Right lobe of liver (tissue), 6 donors: ENCODE measurements at regions not wholly inside any gene's neighbourhood (a gene's known extent, or its start where the extent isn't known, plus 50 kb on each side); places are given as distances from the start of the nearest gene placed in this dataset.

Experiments
- ATAC-seq, 4 donors: fragments of 200-7000 bp; cut with Tn5 transposase; one replicate each; pipeline ENCODE4 v1.9.1; 2020; ENCODE audit warnings: mild to moderate bottlenecking in 4 of 4, moderate library complexity in 4 of 4
- DNase-seq, 3 donors: peaks; one replicate each; pipeline ENCODE4 v3.0.0-alpha.2; 2020
- H3K27ac ChIP-seq, 3 donors: fragments of 200-600 bp; one replicate each; pipeline ENCODE4 v1.8.0; 2022
- H3K27me3 ChIP-seq, 2 donors: fragments of 200-600 bp; one replicate each; pipeline ENCODE4 v1.8.0; 2022
- H3K36me3 ChIP-seq, 4 donors: fragments of 200-600 bp; sonication (generic) in 1 of 4; one replicate each; pipeline versions ENCODE4 v1.5.1 to v1.8.0; 2017 to 2022; ENCODE audit warnings: control low read depth in 1 of 4
- H3K4me1 ChIP-seq, 4 donors: fragments of 200-600 bp; sonication (generic) in 1 of 4; one replicate each; pipeline versions ENCODE4 v1.5.1 to v1.8.0; 2017 to 2022; ENCODE audit warnings: control low read depth in 1 of 4
- H3K4me3 ChIP-seq, 3 donors: fragments of 200-600 bp; one replicate each; pipeline ENCODE4 v1.8.0; 2022
- H3K9me3 ChIP-seq, 4 donors: fragments of 200-600 bp; sonication (generic) in 1 of 4; one replicate each; pipeline versions ENCODE4 v1.5.1 to v1.8.0; 2017 to 2022; ENCODE audit warnings: control low read depth in 1 of 4
- CTCF ChIP-seq, 4 donors: fragments of 200-600 bp in 3 of 4; fragments of 450-650 bp in 1 of 4; IDR thresholded peaks; one replicate each; pipeline versions ENCODE4 v1.5.1 to v1.8.0; 2016 to 2022; ENCODE audit warnings: antibody characterized with exemption in 4 of 4, mild to moderate bottlenecking in 2 of 4
- POLR2A ChIP-seq: fragments of 450-650 bp; IDR thresholded peaks from one replicate; pipeline ENCODE4 v1.6.1; 2017; ENCODE audit warnings: antibody characterized with exemption, mild to moderate bottlenecking
- WGBS: methylation state at CpG from one replicate; pipeline ENCODE4 v1.1.6; 2018; ENCODE audit warnings: low coverage, low lambda C conversion rate; ENCODE audit not compliant: insufficient coverage; ENCODE audit errors: missing lambda C conversion rate; 5-methylcytosine and 5-hydroxymethylcytosine counted together
- intact Hi-C, 2 donors: fragments of 100-400 bp; cut with DNase I; formaldehyde crosslinking; loops; one replicate each; pipeline versions ENCODE4 v1.11.2 to v1.14.1; 2022
- donor health status: DM: no; HTN: yes; CAD: no.
- donor health status: DM: no; HTN: no; CAD: no.
- donor health status: DM: no; HTN: no; CAD: no.
- donor health status: DM: no; HTN: yes; CAD: no.
- donor health status: DM: no; HTN: yes; CAD: no.

GRCh38 chr16:63223851-63224250 is 1187.6 kb upstream of the CDH8 start:
- H3K9me3 ChIP-seq, result no peaks in the 10 kb centered on the region
- no peak for TF ChIP-seq POLR2A
- TF ChIP-seq CTCF (IDR thresholded peaks at IDR 0.05), result no peak
- H3K27ac ChIP-seq, result no peak overlapping the region
- DNase-seq (no peak), ATAC-seq (no peak)
- no peaks in the 10 kb centered on the region for H3K36me3 ChIP-seq
- H3K27me3 ChIP-seq, result no peaks in the 10 kb centered on the region
- H3K4me1 ChIP-seq, result no peaks in the 10 kb centered on the region
- WGBS, result 33% methylated on average over 1 of the region's 1 CpG
- no peak overlapping the region for H3K4me3 ChIP-seq
- intact Hi-C loops, result no loop called here

- no peak overlapping the region for H3K27ac ChIP-seq
- ATAC-seq (no peak), DNase-seq (no peak)
- intact Hi-C loops, result no loop called here
- no peaks in the 10 kb centered on the region for H3K27me3 ChIP-seq
- no peaks in the 10 kb centered on the region for H3K4me1 ChIP-seq
- no peaks in the 10 kb centered on the region for H3K36me3 ChIP-seq
- WGBS, result 39% methylated on average over 2 of the region's 2 CpGs
- no peaks in the 10 kb centered on the region for H3K9me3 ChIP-seq
- H3K4me3 ChIP-seq, result no peak overlapping the region
- TF ChIP-seq POLR2A (no peak), CTCF (IDR thresholded peaks at IDR 0.05) (no peak)
Measured at GRCh38 chr16:63216696-63217423, 1180.6 kb upstream of the CDH8 start.

GRCh38 chr16:63201851-63202250 is 1165.6 kb upstream of the CDH8 start:
- no peaks in the 10 kb centered on the region for H3K36me3 ChIP-seq
- no peaks in the 10 kb centered on the region for H3K9me3 ChIP-seq
- no peaks in the 10 kb centered on the region for H3K4me1 ChIP-seq
- TF ChIP-seq CTCF (IDR thresholded peaks at IDR 0.05), result no peak
- intact Hi-C loops, result no loop called here
- no peak overlapping the region for H3K4me3 ChIP-seq
- H3K27ac ChIP-seq, result no peak overlapping the region
- DNase-seq (no peak), ATAC-seq (no peak)
- H3K27me3 ChIP-seq, result no peaks in the 10 kb centered on the region

GRCh38 chr16:63200940-63201339 is 1164.7 kb upstream of the CDH8 start:
- Histone ChIP-seq H3K27me3 (no peaks in the 10 kb centered on the region), H3K9me3 (no peaks in the 10 kb centered on the region), H3K27ac (no peak overlapping the region), H3K36me3 (no peaks in the 10 kb centered on the region), H3K4me3 (no peak overlapping the region), H3K4me1 (no peaks in the 10 kb centered on the region)
- intact Hi-C loops, result no loop called here
- DNase-seq, result no peak
- TF ChIP-seq CTCF (IDR thresholded peaks at IDR 0.05), result no peak
- TF ChIP-seq POLR2A, result no peak
- 25% methylated on average over 1 of the region's 2 CpGs for WGBS
- no peak for ATAC-seq

GRCh38 chr16:63195336-63195735 is 1159.1 kb upstream of the CDH8 start:
- H3K4me3 ChIP-seq, result no peak overlapping the region
- no peak overlapping the region for H3K27ac ChIP-seq
- no peak for DNase-seq
- no peaks in the 10 kb centered on the region for H3K4me1 ChIP-seq
- no peaks in the 10 kb centered on the region for H3K36me3 ChIP-seq
- H3K27me3 ChIP-seq, result no peaks in the 10 kb centered on the region
- TF ChIP-seq POLR2A (no peak), CTCF (IDR thresholded peaks at IDR 0.05) (no peak)
- intact Hi-C loops, result no loop called here
- no peak for ATAC-seq
- 46% methylated on average over 4 of the region's 4 CpGs for WGBS
- no peaks in the 10 kb centered on the region for H3K9me3 ChIP-seq
